ENCODE measurements at regions not wholly inside any gene's neighbourhood (a gene's known extent, or its start where the extent isn't known, plus 50 kb on each side); places are given as distances from the start of the nearest gene placed in this dataset.

DNA sequence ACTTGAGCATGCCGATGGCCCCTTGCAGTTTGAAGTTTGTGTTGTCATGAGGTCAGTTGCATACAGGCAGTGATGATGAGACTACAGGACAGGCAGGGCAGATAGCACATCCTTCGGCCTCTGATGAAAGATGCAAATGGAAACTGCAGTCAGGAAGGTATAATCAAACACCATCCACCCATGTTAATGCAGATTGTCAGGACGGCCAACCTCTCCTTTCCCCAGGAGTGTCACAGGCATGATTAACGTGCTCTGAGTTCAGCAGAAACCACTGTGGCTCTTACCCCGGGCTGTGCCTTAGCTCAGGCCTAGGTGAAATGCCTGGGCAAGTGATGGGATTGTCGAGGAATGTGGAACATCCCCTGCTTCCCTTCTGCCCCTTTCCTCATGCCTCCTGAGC, 893.5 kb upstream of the RBFOX1 start:
- DNase-seq (no peak), ATAC-seq (no peak)
- H3K36me3 Mint-ChIP-seq (ENCODE audit: insufficient read depth): no peaks in the 10 kb centered on the region
- H3K4me3 Mint-ChIP-seq: no peak overlapping the region
- peaks cover 17% of the 10 kb centered on the region for H3K9me3 Mint-ChIP-seq
- no peaks in the 10 kb centered on the region for H3K4me1 Mint-ChIP-seq (ENCODE audit: low read depth)
- H3K27me3 Mint-ChIP-seq (ENCODE audit: low read depth): no peaks in the 10 kb centered on the region

DNA sequence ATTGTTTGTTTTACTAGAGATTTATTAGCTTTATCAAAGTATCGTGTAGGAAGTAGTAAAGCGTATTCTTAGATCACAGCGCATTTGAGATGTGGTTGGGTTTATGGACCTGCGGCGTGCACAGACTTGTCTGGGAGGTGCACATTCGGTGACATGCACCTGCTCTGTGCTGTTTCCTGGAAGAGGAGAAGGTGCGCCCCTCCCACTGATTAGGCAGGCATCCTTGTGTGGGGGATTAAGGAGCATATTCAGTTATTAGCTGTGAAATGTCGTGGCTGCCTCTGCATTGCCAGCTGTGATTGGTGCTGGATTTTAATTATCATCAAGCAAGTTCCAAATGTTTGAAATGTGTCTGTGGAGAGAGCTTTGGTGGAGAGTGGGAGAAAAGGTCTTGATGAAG, 903.8 kb upstream of the RBFOX1 start:
- H3K4me3 Mint-ChIP-seq: no peak overlapping the region
- no peaks in the 10 kb centered on the region for H3K36me3 Mint-ChIP-seq (ENCODE audit: insufficient read depth)
- no peaks in the 10 kb centered on the region for H3K4me1 Mint-ChIP-seq (ENCODE audit: low read depth)
- H3K9me3 Mint-ChIP-seq: peaks cover 10% of the 10 kb centered on the region
- H3K27me3 Mint-ChIP-seq (ENCODE audit: low read depth): no peaks in the 10 kb centered on the region
- DNase-seq: no peak
- no peak for ATAC-seq

DNA sequence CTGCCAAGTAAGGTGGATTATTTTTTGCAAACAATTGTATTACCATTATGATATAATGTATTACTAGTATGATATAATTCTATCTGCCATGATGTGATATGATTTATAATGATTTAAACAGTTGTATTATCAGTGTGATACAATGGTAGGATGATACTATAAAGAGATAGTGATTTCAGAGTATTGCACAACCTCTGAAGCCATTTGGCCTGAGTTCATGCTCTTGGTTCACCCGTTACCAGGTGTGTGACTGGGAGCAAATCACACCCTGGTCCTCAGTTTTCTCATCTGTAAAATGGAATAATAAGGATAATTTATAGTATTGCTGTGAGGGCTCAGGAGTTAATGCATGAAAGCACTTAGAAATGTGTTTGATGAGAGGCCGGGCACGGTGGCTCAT, 905.0 kb upstream of the RBFOX1 start:
- ATAC-seq (no peak), DNase-seq (no peak)
- Mint-ChIP-seq H3K36me3 (ENCODE audit: insufficient read depth) (no peaks in the 10 kb centered on the region), H3K9me3 (peaks cover 10% of the 10 kb centered on the region), H3K4me3 (no peak overlapping the region), H3K27me3 (ENCODE audit: low read depth) (no peaks in the 10 kb centered on the region), H3K4me1 (ENCODE audit: low read depth) (no peaks in the 10 kb centered on the region)

DNA sequence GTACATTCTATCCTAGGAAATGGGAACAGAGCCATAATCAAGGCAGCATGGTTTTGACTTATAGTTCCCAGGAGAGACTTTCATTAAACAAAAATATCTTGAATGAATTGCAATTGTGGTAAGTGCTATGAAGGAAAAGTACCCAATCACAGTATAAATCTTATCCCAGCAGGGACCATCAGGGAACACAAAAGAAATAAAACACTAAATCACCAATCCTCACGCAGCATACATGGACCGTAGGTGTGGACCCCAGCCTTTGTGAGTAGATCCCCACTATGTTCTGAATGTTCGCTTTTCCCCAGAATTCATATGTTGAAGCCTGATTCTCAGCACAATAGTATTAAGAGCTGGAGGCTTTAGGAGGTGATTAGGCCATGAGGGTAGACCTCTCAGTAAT, 925.0 kb upstream of the RBFOX1 start:
- DNase-seq (no peak), ATAC-seq (no peak)
- Mint-ChIP-seq H3K4me3 (no peak overlapping the region), H3K4me1 (ENCODE audit: low read depth) (no peaks in the 10 kb centered on the region), H3K9me3 (no peaks in the 10 kb centered on the region), H3K36me3 (ENCODE audit: insufficient read depth) (no peaks in the 10 kb centered on the region), H3K27me3 (ENCODE audit: low read depth) (no peaks in the 10 kb centered on the region)

DNA sequence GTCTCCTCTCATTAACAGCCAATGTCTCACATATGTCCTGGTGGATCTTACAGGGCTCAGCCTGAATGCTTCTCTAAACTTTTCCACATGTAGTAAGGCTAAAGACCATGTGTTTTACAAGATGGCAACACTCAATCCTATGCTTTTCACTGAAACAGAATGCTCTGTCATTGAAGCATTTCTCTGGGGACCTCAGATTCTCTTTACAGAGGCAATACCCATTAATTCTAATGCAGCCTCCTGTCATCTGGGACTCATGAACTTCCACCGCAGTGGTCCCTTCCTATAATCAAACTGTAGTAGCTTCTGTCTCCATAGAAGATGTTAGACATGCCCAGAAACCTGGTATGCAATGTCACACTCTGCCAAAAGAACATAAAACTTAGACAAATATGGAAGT, 926.6 kb upstream of the RBFOX1 start:
- no peaks in the 10 kb centered on the region for H3K9me3 Mint-ChIP-seq
- H3K27me3 Mint-ChIP-seq (ENCODE audit: low read depth): no peaks in the 10 kb centered on the region
- no peak overlapping the region for H3K4me3 Mint-ChIP-seq

DNA sequence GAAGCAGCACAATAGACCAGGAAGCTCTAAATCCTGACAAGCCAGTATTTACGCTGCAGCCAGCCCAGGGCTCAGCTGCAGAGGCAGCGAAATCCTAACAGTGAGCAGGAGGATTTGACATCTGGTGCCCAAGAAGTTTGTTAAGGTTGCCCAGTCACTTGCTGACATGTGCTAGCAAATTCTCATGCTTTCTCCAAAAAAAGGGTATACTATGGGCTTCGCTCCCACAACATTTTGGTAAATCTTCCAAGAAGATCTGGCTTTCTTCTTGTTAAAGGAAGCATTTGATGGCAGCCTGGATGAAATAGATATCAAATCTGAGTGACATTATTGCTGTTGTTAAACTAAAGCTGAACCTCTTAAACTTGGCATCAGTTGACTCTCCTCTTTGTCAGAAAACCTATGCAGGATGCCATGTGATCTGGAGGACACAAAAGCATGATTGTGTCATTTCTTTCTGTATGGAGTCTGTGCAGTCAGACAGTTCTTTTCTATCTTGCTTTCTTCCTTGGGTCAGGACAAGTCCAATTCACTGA, 949.7 kb upstream of the RBFOX1 start:
- Mint-ChIP-seq H3K4me1 (ENCODE audit: low read depth) (no peaks in the 10 kb centered on the region), H3K27me3 (ENCODE audit: low read depth) (no peaks in the 10 kb centered on the region), H3K4me3 (no peak overlapping the region), H3K9me3 (peaks cover 11% of the 10 kb centered on the region), H3K36me3 (ENCODE audit: insufficient read depth) (no peaks in the 10 kb centered on the region)
- no peak for ATAC-seq
- no peak for DNase-seq

More for the DNA sequence above, 926.6 kb upstream of the RBFOX1 start:
- no peak for DNase-seq
- Mint-ChIP-seq H3K4me1 (ENCODE audit: low read depth) (no peaks in the 10 kb centered on the region), H3K36me3 (ENCODE audit: insufficient read depth) (no peaks in the 10 kb centered on the region)
- ATAC-seq: no peak

DNA sequence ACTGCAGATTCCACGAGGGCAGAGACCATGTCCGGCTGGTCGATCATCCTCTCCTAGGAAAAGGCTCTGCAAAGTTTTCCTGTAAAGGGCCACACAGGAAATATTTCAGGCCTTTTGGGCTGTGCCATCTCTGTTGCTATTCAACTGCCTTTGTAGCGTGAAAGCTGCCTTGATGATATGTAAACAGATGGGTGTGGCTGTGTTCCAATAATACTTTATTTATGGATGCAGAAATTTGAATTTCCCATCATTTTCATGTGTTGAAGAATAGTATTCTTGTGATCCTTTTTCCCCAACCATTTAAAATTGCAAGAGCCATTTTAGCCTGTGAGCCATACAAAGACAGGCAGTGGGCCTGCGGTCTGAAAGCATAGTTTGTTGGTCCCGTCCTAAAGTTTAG, 950.7 kb upstream of the RBFOX1 start:
- no peak overlapping the region for H3K4me3 Mint-ChIP-seq
- DNase-seq: no peak
- H3K4me1 Mint-ChIP-seq (ENCODE audit: low read depth): no peaks in the 10 kb centered on the region
- no peaks in the 10 kb centered on the region for H3K27me3 Mint-ChIP-seq (ENCODE audit: low read depth)
- peaks cover 11% of the 10 kb centered on the region for H3K9me3 Mint-ChIP-seq
- H3K36me3 Mint-ChIP-seq (ENCODE audit: insufficient read depth): no peaks in the 10 kb centered on the region
- ATAC-seq: no peak

DNA sequence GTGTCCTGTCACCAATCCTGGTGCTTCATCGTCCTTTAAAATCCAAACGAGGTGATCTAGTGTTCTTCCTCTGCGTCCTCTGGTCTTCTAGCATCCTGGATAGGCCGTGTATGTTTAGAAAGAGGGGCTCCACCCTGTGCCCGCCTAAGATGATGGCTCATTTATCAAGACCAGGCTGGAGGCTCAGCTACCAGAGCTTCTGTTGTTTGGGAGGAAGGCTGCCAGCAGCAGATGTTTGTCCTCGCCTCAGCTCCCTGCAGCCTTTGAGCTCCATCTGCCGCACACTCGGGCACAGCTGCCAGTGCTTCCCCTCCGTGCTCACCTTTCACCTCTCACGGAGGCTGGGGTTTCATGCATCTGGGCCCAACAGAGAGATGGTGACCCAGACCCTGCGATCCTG, 954.7 kb upstream of the RBFOX1 start:
- Mint-ChIP-seq H3K36me3 (ENCODE audit: insufficient read depth) (no peaks in the 10 kb centered on the region), H3K27me3 (ENCODE audit: low read depth) (no peaks in the 10 kb centered on the region), H3K4me3 (no peak overlapping the region), H3K4me1 (ENCODE audit: low read depth) (no peaks in the 10 kb centered on the region), H3K9me3 (no peaks in the 10 kb centered on the region)
- ATAC-seq: no peak
- no peak for DNase-seq

DNA sequence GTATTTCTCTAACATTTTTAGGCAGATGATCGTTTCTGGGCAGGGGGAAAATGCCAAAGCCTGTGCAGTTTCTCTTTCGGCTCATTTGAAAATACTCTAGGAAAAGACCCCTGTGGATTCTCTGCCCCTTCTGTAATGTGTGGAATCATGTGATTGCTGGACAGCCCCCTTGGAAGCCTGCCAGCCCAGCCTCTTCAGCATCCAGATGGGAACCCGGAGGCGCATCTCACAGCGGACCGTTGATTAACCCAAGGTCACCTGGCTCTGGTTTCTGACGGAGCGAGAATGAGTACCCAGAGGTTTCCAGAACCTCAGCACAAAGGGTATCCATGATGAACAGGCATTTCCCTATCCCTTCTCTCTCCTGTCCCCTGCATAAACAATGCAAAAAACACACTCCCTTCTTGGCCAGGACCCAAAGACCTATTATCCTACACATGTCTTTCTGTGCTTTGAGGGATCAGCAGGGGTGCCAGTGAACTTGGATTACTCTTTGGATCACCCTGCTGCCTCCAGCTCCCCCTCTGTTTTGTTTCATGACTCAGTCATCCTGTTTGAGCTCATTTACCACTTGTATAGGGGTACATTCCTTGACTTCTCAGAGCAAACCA, 957.1 kb upstream of the RBFOX1 start:
- Mint-ChIP-seq H3K9me3 (no peaks in the 10 kb centered on the region), H3K27me3 (ENCODE audit: low read depth) (no peaks in the 10 kb centered on the region), H3K4me1 (ENCODE audit: low read depth) (no peaks in the 10 kb centered on the region), H3K36me3 (ENCODE audit: insufficient read depth) (no peaks in the 10 kb centered on the region), H3K4me3 (no peak overlapping the region)
- no peak for DNase-seq
- no peak for ATAC-seq

DNA sequence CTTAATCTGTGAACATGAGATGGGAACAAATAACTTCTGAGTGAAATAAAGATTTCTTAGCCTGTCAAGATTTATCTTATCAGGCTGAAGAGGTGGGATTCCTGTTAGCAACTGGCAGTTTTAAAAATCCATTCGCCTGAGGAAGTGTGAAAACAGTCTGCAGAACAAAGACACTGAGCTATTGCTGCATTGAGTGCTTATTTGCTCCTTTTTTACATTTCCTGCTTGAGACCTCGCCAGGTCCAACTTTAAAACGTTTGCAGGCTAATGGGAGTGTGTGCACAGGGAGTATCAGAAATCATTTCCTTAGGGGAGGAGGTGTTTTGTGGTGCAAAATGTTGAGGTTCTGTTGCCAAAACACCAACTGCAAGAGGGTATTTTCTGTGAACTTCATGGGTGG, 957.8 kb upstream of the RBFOX1 start:
- Mint-ChIP-seq H3K4me3 (no peak overlapping the region), H3K27me3 (ENCODE audit: low read depth) (no peaks in the 10 kb centered on the region), H3K36me3 (ENCODE audit: insufficient read depth) (no peaks in the 10 kb centered on the region), H3K4me1 (ENCODE audit: low read depth) (no peaks in the 10 kb centered on the region), H3K9me3 (peaks cover under 1% of the 10 kb centered on the region)
- ATAC-seq (no peak), DNase-seq (no peak)

DNA sequence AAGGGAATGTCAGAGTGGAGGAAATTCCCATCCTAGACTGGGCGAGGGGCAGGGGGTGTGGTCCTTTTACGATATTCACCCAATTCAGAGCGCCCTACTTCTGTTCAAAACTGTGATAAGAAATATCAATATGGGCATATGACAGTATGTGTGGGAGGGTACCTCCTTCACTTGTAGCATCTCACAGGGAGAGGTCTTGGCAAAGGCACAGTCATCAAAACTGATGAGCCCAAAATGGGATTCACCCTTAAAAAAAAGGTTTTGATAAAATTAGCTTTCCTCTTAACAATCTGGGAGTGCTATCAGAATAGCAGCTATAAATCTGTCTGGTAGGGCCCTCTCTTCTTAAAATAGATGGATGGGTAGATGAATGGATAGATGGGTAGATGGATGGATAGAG, 967.8 kb upstream of the RBFOX1 start:
- H3K4me3 Mint-ChIP-seq: no peak overlapping the region
- no peaks in the 10 kb centered on the region for H3K4me1 Mint-ChIP-seq (ENCODE audit: low read depth)
- H3K27me3 Mint-ChIP-seq (ENCODE audit: low read depth): no peaks in the 10 kb centered on the region
- ATAC-seq (no peak), DNase-seq (no peak)
- peaks cover 25% of the 10 kb centered on the region for H3K9me3 Mint-ChIP-seq
- no peaks in the 10 kb centered on the region for H3K36me3 Mint-ChIP-seq (ENCODE audit: insufficient read depth)

DNA sequence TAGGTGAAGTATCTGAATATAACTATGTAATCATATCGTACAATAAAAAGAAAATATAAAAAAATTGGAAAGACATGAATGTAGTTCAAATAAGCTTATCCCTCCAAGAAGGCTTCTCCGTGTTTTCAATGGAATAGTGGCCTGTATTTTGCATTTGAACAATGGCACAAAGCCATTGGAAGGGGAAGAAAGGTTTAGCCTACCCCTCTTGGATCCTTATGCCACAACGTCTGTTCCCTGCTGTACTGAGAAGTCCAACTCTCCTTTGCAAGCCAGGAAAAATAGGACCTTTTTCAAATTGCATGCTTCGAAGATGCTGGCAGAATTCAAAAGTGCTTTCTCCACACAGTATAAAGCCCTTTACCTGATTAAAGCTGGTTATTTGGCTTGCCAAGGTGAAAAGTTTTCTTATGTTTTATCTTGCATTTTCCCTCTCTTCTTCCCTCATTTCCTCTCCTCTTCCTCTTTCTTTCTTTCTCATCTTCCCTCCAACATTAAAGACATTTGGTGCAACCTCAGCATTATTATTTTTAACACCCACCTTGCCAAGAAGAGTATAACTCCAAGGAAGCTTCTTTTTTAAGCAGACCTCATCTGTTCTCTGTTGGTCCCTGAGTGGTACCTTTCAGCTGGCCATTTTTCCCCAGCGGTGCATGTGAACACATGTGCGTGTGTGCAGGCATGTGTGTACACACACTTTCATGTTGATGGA, 968.6 kb upstream of the RBFOX1 start:
- ATAC-seq: no peak
- DNase-seq: no peak

DNA sequence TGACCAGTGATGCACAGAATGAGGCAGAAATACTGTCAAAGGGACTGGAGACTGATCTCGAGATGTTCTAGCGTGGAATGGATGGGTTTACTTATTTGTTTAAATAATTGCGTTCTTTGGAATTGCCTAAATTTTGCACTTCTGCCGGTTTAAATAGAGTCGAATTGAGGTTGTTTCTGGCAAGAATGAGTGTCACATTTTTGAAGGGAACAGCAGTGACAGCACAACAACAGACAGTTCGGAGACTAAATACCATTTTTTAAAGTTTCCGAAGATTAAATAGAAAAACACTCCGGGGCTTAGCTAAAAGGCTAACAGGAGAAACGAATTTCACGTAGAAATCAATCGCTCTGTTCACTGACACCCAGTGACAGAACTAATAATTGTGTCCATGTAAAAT, 969.2 kb upstream of the RBFOX1 start:
- Mint-ChIP-seq H3K36me3 (ENCODE audit: insufficient read depth) (no peaks in the 10 kb centered on the region), H3K4me1 (ENCODE audit: low read depth) (no peaks in the 10 kb centered on the region), H3K4me3 (no peak overlapping the region), H3K9me3 (peaks cover 19% of the 10 kb centered on the region), H3K27me3 (ENCODE audit: low read depth) (no peaks in the 10 kb centered on the region)
- DNase-seq (no peak), ATAC-seq (no peak)

More for the DNA sequence above, 968.6 kb upstream of the RBFOX1 start:
- Mint-ChIP-seq H3K4me1 (ENCODE audit: low read depth) (no peaks in the 10 kb centered on the region), H3K36me3 (ENCODE audit: insufficient read depth) (no peaks in the 10 kb centered on the region), H3K27me3 (ENCODE audit: low read depth) (no peaks in the 10 kb centered on the region), H3K9me3 (peaks cover 22% of the 10 kb centered on the region), H3K4me3 (no peak overlapping the region)

DNA sequence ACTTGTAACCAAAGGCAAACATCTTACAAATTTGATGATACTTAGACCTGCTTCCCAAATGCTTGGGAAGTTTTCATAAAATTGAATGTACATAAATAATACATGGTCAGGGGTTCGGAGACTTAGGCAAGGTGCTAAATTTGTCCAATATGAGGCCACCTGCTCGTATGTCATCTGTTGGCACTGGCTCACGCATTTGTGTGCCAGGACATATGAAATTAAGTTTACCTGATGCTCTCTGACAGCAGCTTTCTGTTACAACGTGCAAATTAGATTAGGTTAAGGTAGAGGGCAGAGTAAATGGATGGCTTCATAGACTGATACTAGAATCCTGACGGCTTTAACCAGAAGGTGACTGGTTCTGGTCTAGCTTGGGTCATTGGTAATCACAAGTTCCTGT, 970.3 kb upstream of the RBFOX1 start:
- Mint-ChIP-seq H3K9me3 (peaks cover 13% of the 10 kb centered on the region), H3K4me1 (ENCODE audit: low read depth) (no peaks in the 10 kb centered on the region), H3K27me3 (ENCODE audit: low read depth) (no peaks in the 10 kb centered on the region), H3K4me3 (no peak overlapping the region), H3K36me3 (ENCODE audit: insufficient read depth) (no peaks in the 10 kb centered on the region)
- no peak for ATAC-seq
- DNase-seq: no peak

DNA sequence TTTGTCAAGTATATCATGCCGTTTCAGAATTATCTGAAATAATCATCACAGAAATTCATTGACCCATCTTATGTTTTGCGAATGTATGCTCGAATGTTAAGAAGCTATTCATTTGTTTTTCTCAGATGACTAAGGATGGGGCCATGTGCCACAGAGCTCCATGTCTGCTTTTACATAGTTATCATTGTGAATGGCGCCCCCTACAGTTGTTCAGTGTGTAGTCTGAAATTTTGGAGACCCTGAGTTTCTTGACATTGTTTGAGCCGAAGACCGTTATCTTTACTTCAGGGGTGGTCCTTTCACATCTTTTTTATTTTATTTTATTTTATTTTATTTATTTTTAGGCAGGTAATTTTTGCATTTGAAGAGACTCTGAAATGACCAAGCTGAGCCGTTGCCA, 972.0 kb upstream of the RBFOX1 start:
- ATAC-seq (no peak), DNase-seq (no peak)
- Mint-ChIP-seq H3K27me3 (ENCODE audit: low read depth) (no peaks in the 10 kb centered on the region), H3K4me3 (no peak overlapping the region), H3K36me3 (ENCODE audit: insufficient read depth) (no peaks in the 10 kb centered on the region), H3K9me3 (peaks cover 13% of the 10 kb centered on the region), H3K4me1 (ENCODE audit: low read depth) (no peaks in the 10 kb centered on the region)
